IPS-20b (cell line): ENCODE measurements at regions not wholly inside any gene's neighbourhood (a gene's known extent, or its start where the extent isn't known, plus 50 kb on each side); places are given as distances from the start of the nearest gene placed in this dataset.
"Not testable (repeated sequence)": the region's sequence is repeated elsewhere in the genome, so short reads cannot be mapped to it uniquely, and the experiment has no call there.

Experiments used
- H3K27ac ChIP-seq: one replicate; pipeline ENCODE4 v1.5.1; 2013; ENCODE audit warnings: low read length
- H3K27me3 ChIP-seq: 2 replicates; pipeline ENCODE4 v1.6.1; 2013; ENCODE audit warnings: mild to moderate bottlenecking, low read length, inconsistent platforms; ENCODE audit not compliant: insufficient read depth
- H3K36me3 ChIP-seq: 2 replicates; pipeline ENCODE4 v1.6.1; 2013; ENCODE audit warnings: low read depth, mild to moderate bottlenecking, inconsistent platforms, low read length, moderate library complexity; ENCODE audit not compliant: insufficient read depth
- H3K4me1 ChIP-seq: 2 replicates; pipeline ENCODE4 v1.6.1; 2013; ENCODE audit warnings: mild to moderate bottlenecking, control low read depth, inconsistent platforms, low read length, moderate library complexity; ENCODE audit not compliant: insufficient read depth
- H3K4me3 ChIP-seq: 2 replicates; pipeline ENCODE4 v1.5.1; 2013; ENCODE audit warnings: mild to moderate bottlenecking, low read length, inconsistent platforms
- H3K9ac ChIP-seq: 2 replicates; pipeline ENCODE4 v1.6.1; 2013; ENCODE audit warnings: low read depth, mild to moderate bottlenecking, inconsistent platforms, low read length, moderate library complexity
- H3K9me3 ChIP-seq: 2 replicates; pipeline ENCODE4 v1.6.1; 2013; ENCODE audit warnings: mild to moderate bottlenecking, low read depth, low read length, inconsistent platforms; ENCODE audit not compliant: insufficient read depth

DNA sequence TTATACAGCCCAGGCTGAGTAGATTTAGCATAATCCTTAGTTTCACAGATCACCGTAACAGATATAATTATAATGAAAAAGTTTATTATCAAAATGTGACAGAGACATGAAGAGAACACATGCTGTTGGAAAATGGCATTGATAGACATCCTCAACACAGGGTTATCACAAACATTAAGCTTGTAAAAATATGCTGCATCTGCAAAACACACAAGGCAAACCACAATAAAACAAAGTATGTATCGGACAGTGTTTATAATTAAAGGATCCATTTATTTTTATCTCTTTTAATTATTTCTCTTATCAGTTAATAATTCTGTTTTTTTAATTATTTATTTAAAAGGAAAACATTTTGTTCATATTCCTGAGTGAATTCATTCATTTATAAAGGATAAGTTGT is 829.9 kb upstream of the CDH9 start:
- Histone ChIP-seq H3K9ac (no peak overlapping the region), H3K27me3 (no peaks in the 10 kb centered on the region), H3K4me3 (no peak overlapping the region), H3K27ac (no peak overlapping the region), H3K9me3 (peaks cover 3% of the 10 kb centered on the region; the same call in 1 of the 2 replicates), H3K36me3 (no peaks in the 10 kb centered on the region), H3K4me1 (no peaks in the 10 kb centered on the region)

DNA sequence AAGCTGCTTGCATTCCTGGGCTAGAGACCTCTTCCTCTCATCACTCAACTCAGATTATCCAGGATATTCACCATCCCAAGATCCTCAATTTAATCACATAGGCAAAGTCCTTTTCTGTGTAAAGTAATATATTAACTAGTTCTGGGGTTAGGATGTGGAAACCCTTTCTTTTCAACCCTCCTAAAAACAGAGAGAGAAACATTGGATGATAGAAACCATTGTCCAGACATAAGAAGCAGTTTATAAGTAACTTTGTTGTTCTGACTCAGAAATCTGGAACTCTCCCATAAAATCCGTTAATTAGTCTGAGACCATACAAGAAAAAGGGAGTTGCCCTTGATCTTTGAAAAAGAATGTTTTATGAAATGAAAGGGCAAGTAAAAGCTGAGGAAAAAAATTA is 817.1 kb upstream of the CDH9 start:
- Histone ChIP-seq H3K9ac (no peak overlapping the region), H3K27ac (no peak overlapping the region), H3K9me3 (peaks cover 5% of the 10 kb centered on the region)

DNA sequence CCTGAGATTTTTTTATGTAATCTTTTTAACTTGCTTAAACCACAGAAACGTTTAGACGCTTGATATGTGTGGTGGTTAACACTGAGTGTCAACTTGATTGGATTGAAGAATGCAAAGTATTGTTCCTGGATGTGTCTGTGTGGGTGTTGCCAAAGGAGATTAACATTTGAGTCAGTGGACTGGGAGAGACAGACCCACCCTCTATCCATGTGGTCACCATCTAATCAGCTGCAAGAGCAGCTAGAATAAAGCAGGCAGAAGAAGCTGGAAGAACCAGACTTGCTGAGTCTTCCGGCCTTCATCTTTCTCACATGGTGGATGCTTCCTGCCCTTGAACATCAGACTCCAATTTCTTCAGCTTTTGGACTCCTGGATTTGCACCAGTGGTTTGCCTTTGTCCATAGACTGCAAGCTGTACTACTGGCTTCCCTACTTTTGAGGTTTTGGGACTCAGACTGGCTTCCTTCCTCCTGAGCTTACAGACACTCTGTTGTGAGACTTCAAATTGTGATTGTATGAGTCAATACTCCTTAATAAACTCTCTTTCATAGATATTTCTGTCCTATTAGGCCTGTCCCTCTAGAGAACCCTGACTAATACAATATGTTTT is 816.0 kb upstream of the CDH9 start:
- no peak overlapping the region for H3K4me3 ChIP-seq
- H3K36me3 ChIP-seq: no peaks in the 10 kb centered on the region
- no peak overlapping the region for H3K27ac ChIP-seq
- no peaks in the 10 kb centered on the region for H3K27me3 ChIP-seq
- no peaks in the 10 kb centered on the region for H3K4me1 ChIP-seq
- H3K9ac ChIP-seq: no peak overlapping the region
- H3K9me3 ChIP-seq: no peaks in the 10 kb centered on the region

More for the DNA sequence above, 817.1 kb upstream of the CDH9 start:
- Histone ChIP-seq H3K27me3 (no peaks in the 10 kb centered on the region), H3K4me1 (no peaks in the 10 kb centered on the region), H3K4me3 (no peak overlapping the region), H3K36me3 (no peaks in the 10 kb centered on the region)

DNA sequence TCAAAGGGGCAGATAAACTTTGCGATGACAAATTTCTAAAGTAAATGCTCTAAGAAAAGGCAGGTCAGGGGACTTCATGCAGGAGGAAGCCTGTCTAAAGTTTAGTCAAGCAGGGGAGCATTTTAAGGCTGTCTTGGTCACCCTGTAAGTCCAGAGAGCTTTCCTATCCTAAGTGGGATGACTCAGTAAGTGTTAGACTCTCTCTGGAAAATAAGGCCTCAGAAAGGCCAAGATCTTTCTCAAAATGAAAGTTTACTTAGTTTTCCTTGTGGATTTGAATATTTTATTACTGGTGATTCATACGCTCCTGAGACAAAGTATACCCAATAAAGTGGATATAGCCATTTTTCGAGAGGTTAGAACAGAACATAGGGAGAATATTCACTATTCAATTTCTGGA is 806.9 kb upstream of the CDH9 start:
- no peak overlapping the region for H3K27ac ChIP-seq
- no peaks in the 10 kb centered on the region for H3K9me3 ChIP-seq
- H3K9ac ChIP-seq: no peak overlapping the region
- no peaks in the 10 kb centered on the region for H3K4me1 ChIP-seq
- no peak overlapping the region for H3K4me3 ChIP-seq
- H3K27me3 ChIP-seq: no peaks in the 10 kb centered on the region
- no peaks in the 10 kb centered on the region for H3K36me3 ChIP-seq

DNA sequence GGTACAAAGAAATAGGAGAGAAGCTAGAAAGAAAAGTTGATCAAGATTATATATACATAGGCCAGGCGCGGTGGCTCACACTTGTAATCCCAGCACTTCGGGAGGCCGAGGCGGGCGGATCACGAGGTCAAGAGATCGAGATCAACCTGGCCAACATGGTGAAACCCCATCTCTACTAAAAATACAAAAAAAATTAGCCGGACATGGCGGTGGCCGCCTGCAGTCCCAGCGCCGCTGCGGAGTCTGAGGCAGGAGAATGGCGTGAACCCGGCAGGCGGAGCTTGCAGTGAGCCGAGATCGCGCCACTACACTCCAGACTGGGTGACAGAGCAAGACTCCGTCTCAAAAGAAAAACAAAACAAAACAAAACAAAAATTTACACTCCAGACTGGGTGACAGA is 798.3 kb upstream of the CDH9 start:
- not testable (repeated sequence) for H3K9me3 ChIP-seq, H3K36me3 ChIP-seq, H3K27me3 ChIP-seq, H3K27ac ChIP-seq, H3K4me3 ChIP-seq, H3K9ac ChIP-seq, H3K4me1 ChIP-seq

DNA sequence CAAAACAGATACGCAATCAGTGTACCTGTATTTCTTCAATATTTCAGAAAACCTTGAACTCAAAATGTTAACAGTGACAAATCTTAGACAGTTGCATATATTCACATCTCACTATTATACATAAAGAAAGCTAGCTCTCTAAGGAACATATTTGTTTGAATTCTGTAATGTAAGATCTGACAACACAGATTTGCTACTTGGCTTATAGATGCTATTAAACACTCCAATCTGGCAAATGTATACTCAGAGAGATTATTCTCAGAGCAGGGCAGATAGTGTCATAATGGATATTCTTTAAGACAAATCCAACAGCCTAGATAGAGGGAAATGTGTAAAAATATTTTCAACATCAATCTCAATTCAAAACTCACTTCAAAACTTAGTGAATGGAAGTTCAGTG is 794.5 kb upstream of the CDH9 start:
- H3K36me3 ChIP-seq: no peaks in the 10 kb centered on the region
- no peaks in the 10 kb centered on the region for H3K27me3 ChIP-seq
- H3K9ac ChIP-seq: no peak overlapping the region
- no peaks in the 10 kb centered on the region for H3K9me3 ChIP-seq
- H3K4me3 ChIP-seq: no peak overlapping the region
- no peaks in the 10 kb centered on the region for H3K4me1 ChIP-seq
- no peak overlapping the region for H3K27ac ChIP-seq

DNA sequence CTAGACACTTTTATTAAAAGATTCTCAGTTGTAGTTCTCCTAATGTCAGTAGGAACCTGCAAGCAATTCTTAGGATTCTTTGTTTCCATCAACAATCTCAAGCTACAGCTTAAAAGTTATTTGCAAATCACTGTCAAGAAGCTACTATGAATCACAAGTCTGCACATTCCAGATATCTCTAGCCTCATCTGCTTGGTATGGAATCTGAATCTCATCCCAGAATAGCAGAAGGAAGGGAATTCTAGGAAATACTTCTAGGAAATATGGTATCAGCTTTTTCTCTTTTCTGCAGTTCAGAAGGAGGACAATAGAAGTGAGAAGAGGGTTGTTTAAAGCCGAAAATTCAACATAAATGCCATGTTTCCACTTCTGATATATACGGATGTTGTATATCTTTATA is 792.2 kb upstream of the CDH9 start:
- H3K27ac ChIP-seq: no peak overlapping the region
- no peaks in the 10 kb centered on the region for H3K4me1 ChIP-seq
- no peaks in the 10 kb centered on the region for H3K36me3 ChIP-seq
- H3K9ac ChIP-seq: no peak overlapping the region
- no peak overlapping the region for H3K4me3 ChIP-seq
- no peaks in the 10 kb centered on the region for H3K9me3 ChIP-seq
- H3K27me3 ChIP-seq: no peaks in the 10 kb centered on the region

DNA sequence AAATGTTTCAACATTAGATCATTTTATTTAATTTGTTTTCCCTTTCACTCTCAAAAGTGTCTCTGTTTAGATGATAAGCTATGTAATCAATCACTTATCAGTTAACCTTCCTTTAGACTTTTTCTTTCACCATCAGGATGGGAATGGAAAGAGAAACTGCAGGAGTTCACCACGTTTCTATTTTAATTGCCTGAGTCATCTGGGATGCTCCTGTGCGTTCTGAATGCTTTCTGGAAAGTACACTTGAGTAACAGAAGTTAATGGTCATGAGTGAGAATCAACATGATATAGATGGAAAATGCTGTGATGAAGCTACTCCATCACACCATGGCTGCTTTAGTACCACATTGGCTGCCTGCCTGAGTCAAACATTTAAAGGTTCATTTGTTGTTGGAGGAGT is 783.3 kb upstream of the CDH9 start:
- Histone ChIP-seq H3K4me3 (no peak overlapping the region), H3K27ac (no peak overlapping the region), H3K36me3 (no peaks in the 10 kb centered on the region), H3K4me1 (no peaks in the 10 kb centered on the region), H3K9me3 (no peaks in the 10 kb centered on the region), H3K27me3 (no peaks in the 10 kb centered on the region), H3K9ac (no peak overlapping the region)

DNA sequence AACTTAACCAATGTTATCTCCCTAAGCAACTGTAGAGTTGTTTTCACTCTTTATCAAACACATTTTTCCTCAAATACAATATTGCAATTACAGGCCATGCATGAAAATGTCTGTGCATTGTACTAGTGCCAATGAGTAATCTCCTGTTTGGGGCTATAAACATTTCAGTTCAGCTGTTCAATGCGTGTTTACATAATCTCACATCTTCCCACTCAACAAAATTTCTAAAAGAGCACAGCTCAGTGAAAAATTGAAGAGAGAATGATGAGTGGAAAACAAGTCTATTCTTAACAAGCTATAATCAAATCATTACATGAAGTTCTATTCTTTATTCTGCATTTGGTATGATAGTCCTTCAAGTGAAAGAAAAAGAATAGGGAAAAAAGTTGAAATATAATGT is 780.5 kb upstream of the CDH9 start:
- Histone ChIP-seq H3K4me1 (no peaks in the 10 kb centered on the region), H3K27me3 (no peaks in the 10 kb centered on the region), H3K36me3 (no peaks in the 10 kb centered on the region), H3K4me3 (no peak overlapping the region), H3K9me3 (no peaks in the 10 kb centered on the region), H3K9ac (no peak overlapping the region), H3K27ac (no peak overlapping the region)

DNA sequence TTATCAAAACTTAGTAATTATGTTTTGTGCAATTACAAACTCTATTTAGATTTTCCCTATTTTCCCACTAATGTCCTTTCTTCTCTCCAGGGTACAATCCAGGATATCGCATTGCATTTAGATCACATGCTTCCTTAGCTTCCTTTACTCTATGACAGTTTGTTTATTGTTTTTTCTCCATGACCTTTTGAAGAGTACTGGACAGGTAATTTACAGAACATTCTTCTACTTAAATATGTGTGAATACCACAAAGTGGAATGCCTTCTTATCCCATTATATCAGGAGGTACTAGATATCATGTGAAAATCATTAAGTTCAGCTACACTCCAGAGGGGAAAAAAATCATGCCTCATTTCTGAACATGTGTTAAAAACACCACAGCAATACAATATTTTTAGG is 776.6 kb upstream of the CDH9 start:
- Histone ChIP-seq H3K9me3 (no peaks in the 10 kb centered on the region), H3K27me3 (no peaks in the 10 kb centered on the region), H3K4me3 (no peak overlapping the region), H3K36me3 (no peaks in the 10 kb centered on the region), H3K4me1 (no peaks in the 10 kb centered on the region), H3K9ac (no peak overlapping the region), H3K27ac (no peak overlapping the region)

DNA sequence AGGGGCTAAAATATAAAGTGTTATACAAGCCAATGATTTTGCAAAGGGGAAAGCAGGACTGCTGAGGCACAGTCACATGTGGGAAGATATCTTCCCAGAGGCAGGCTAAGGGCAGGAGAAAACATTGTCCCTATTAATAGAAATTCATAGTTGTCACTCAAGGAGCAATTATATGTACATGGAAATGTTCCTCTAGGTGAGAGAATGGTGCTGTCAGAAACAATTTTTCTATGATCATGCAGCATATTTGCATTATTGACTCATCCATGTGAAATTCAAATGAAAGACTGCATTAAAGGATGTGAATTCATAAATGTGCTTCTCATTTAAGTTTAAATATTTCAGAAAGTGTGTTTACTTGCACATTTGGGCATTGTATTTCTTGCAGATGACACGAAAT is 775.9 kb upstream of the CDH9 start:
- H3K4me3 ChIP-seq: no peak overlapping the region
- H3K9me3 ChIP-seq: no peaks in the 10 kb centered on the region
- H3K9ac ChIP-seq: no peak overlapping the region
- no peaks in the 10 kb centered on the region for H3K36me3 ChIP-seq
- no peaks in the 10 kb centered on the region for H3K4me1 ChIP-seq
- no peaks in the 10 kb centered on the region for H3K27me3 ChIP-seq
- no peak overlapping the region for H3K27ac ChIP-seq

DNA sequence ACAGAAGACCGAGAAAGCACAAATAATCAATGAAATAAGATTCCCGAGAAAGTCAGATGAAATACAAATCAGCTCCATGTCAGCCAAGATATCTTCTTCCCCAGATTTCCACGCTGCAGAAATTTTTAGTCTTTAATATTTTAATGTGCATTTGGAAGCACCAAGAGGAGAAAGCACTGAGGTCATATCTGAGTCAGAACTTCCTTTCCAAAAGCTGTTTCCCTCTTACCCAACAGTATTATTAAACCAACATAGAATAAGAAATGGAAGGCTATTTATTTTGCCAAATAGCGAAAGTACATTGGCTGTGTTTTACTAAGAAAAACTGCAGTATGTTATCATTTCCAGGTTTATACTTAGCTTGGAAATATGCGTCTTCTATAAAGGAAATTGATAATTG is 772.1 kb upstream of the CDH9 start:
- no peak overlapping the region for H3K9ac ChIP-seq
- H3K4me3 ChIP-seq: no peak overlapping the region
- H3K9me3 ChIP-seq: no peaks in the 10 kb centered on the region

DNA sequence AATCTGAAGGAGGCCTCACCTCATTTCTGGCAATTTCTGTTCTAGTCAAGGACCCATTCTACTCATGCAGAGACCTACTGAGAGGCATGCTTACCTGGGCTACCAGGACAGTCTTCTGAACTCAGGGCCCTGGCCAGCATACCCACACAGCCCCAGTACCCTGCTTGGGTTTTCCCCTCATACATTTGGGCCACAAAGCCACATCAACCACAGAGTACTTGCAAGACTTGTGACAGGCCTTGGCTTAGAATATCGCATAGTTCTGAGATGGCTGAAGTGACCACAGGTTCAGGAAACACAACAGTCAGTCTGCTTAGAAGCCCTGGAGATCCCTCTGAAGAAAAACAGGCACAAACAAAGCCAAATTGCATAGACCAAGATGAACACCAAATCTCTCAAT is 758.8 kb upstream of the CDH9 start:
- no peak overlapping the region for H3K9ac ChIP-seq
- no peaks in the 10 kb centered on the region for H3K4me1 ChIP-seq
- H3K9me3 ChIP-seq: no peaks in the 10 kb centered on the region
- no peak overlapping the region for H3K4me3 ChIP-seq
- no peaks in the 10 kb centered on the region for H3K27me3 ChIP-seq
- H3K27ac ChIP-seq: no peak overlapping the region
- H3K36me3 ChIP-seq: no peaks in the 10 kb centered on the region

More for the DNA sequence above, 772.1 kb upstream of the CDH9 start:
- H3K36me3 ChIP-seq: no peaks in the 10 kb centered on the region
- H3K27me3 ChIP-seq: no peaks in the 10 kb centered on the region
- no peak overlapping the region for H3K27ac ChIP-seq
- H3K4me1 ChIP-seq: no peaks in the 10 kb centered on the region
